ENCODE measurements at regions not wholly inside any gene's neighbourhood (a gene's known extent, or its start where the extent isn't known, plus 50 kb on each side); places are given as distances from the start of the nearest gene placed in this dataset.
"Not testable (repeated sequence)": the region's sequence is repeated elsewhere in the genome, so short reads cannot be mapped to it uniquely, and the experiment has no call there.

DNA sequence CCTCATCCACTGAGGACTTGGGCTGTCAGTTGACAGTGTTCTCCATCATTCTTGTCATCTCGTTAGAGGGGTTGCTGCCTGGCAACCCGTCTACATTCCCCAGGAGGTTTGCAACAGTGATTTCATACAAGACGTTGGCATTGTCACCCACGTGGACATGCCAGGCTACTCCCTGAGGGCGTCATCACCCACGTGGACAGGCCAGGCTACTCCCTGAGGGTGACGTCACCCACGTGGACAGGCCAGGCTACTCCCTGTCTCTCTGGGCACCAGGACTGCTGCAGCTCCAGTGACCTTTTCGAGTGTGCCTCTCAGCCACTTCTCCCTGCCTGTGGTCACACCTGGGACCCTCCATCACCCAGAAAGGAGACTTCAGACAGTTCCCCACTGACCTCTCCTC, 212.1 kb upstream of the NUPR2 start:
- H3K36me3 ChIP-seq; H3K27me3 ChIP-seq (ENCODE audit: insufficient read depth, low read depth, severe bottlenecking); H3K27ac ChIP-seq; H3K9me3 ChIP-seq (ENCODE audit: severe bottlenecking); DNase-seq; H3K4me3 ChIP-seq (ENCODE audit: low read depth, low read length): not testable (repeated sequence)

DNA sequence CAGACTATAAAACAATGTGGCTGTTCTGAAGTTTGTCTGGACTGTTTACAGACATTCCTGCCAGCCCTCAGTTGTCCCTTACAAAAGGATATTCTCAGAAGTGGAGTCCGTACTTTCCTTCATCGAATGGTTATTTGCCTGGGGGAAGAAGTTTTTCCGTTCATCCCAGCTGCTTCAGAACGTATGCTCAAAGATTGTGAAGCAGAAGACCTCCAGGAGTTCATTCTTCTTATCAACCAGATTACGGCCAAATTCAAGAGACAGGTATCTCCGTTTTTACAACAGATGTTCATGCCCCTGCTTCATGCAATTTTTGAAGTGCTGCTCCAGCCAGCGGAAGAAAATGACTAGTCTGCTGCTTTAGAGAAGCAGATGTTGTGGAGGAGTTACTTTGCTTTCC, 174.3 kb upstream of the NUPR2 start:
- TF ChIP-seq, protein P1, sequence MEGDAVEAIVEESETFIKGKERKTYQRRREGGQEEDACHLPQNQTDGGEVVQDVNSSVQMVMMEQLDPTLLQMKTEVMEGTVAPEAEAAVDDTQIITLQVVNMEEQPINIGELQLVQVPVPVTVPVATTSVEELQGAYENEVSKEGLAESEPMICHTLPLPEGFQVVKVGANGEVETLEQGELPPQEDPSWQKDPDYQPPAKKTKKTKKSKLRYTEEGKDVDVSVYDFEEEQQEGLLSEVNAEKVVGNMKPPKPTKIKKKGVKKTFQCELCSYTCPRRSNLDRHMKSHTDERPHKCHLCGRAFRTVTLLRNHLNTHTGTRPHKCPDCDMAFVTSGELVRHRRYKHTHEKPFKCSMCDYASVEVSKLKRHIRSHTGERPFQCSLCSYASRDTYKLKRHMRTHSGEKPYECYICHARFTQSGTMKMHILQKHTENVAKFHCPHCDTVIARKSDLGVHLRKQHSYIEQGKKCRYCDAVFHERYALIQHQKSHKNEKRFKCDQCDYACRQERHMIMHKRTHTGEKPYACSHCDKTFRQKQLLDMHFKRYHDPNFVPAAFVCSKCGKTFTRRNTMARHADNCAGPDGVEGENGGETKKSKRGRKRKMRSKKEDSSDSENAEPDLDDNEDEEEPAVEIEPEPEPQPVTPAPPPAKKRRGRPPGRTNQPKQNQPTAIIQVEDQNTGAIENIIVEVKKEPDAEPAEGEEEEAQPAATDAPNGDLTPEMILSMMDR (IDR thresholded peaks at IDR 0.05; ENCODE audit: low read depth, low read length): no peak
- H3K36me3 ChIP-seq: no peaks in the 10 kb centered on the region
- H3K9me3 ChIP-seq (ENCODE audit: severe bottlenecking): peaks cover 2% of the 10 kb centered on the region
- no peak for DNase-seq
- H3K27me3 ChIP-seq (ENCODE audit: insufficient read depth, low read depth, severe bottlenecking): peaks cover 13% of the 10 kb centered on the region
- H3K4me3 ChIP-seq (ENCODE audit: low read depth, low read length): no peak overlapping the region
- H3K27ac ChIP-seq: no peak overlapping the region

DNA sequence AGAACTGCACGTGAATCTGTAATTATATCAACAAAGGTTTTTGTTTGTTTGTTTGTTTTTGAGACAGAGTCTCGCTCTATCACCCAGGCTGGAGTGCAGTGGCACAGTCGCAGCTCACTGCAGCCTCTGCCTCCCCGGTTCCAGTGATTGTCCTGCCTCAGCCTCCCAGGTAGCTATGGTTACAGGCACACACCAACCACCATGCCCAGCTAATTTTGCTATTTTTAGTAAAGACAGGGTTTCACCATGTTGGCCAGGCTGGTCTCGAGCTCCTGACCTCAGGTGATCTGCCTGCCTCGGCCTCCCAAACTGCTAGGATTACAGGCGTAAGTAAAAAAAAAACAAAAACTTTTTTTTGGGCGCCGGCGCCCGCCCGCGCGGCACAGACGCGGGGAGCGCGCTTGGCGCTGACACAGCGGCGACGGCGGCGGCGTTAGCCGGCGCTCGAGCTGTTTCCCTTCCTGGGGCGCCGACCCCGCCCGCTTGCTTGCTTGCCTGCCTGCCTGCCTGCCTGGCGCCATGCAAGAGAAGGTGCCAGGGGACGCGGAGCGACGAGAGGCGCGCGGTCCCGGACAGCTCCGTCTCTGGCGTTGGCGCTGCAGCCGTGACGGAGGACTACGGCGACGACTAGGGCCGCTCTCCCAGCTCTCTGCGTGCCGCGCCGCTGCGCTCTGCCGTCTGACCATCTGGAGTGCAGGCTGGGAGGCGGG, 171.4 kb upstream of the NUPR2 start:
- DNase-seq: peak; percentile 20
- H3K4me3 ChIP-seq (ENCODE audit: low read depth, low read length): peak overlapping the region; percentile 33
- no peaks in the 10 kb centered on the region for H3K36me3 ChIP-seq
- TF ChIP-seq, protein P1 (IDR thresholded peaks at IDR 0.05; ENCODE audit: low read depth, low read length): no peak
- peaks cover 11% of the 10 kb centered on the region for H3K27me3 ChIP-seq (ENCODE audit: insufficient read depth, low read depth, severe bottlenecking)
- H3K9me3 ChIP-seq (ENCODE audit: severe bottlenecking): no peaks in the 10 kb centered on the region
- H3K27ac ChIP-seq: no peak overlapping the region

DNA sequence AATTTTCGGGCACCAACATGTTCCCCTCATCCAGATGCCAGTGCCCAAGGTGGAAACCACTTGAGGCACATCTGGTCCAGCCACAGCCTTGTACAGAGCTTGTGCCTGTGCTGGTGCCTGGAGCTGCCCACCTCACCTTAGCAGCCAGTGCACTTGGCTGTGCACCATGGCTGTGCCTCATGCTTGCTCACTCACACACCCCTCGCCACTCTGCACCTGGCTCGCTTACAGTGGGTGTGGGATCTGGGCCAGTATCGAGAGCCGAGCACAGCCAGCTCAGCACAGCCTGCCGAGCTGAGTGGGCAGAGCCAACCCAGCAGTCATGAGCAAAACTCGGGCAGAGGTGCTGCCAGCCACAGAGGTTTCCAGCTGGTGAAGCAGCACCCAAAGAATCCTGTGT, 139.9 kb upstream of the NUPR2 start:
- H3K27me3 ChIP-seq (ENCODE audit: insufficient read depth, low read depth, severe bottlenecking): peaks cover 12% of the 10 kb centered on the region
- no peak overlapping the region for H3K4me3 ChIP-seq (ENCODE audit: low read depth, low read length)
- no peak overlapping the region for H3K27ac ChIP-seq
- no peaks in the 10 kb centered on the region for H3K36me3 ChIP-seq
- H3K9me3 ChIP-seq (ENCODE audit: severe bottlenecking): peaks cover 3% of the 10 kb centered on the region
- TF ChIP-seq, protein P1 (IDR thresholded peaks at IDR 0.05; ENCODE audit: low read depth, low read length): no peak
- no peak for DNase-seq

DNA sequence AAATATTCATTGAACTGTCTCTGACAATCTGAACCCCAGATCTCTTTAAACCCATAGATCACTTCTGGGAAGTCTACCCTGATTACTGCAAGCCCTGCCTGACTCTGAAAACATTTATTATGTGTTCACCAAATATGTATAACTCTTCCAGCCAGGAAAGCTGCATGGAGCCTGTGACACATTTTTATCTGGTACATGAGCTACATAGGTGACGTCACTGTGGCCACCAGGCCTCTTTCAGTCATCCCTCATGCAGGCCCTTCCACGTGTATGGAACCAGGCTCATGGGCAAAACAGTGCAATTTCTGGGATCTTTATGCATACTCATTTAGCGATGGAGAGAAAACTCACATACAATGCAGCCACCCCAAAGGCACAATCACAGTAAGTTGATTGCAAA, 133.9 kb upstream of the NUPR2 start:
- DNase-seq: no peak
- TF ChIP-seq, protein P1 (IDR thresholded peaks at IDR 0.05; ENCODE audit: low read depth, low read length): no peak
- H3K36me3 ChIP-seq: no peaks in the 10 kb centered on the region
- H3K27ac ChIP-seq: no peak overlapping the region
- peaks cover 11% of the 10 kb centered on the region for H3K27me3 ChIP-seq (ENCODE audit: insufficient read depth, low read depth, severe bottlenecking)
- no peak overlapping the region for H3K4me3 ChIP-seq (ENCODE audit: low read depth, low read length)
- no peaks in the 10 kb centered on the region for H3K9me3 ChIP-seq (ENCODE audit: severe bottlenecking)

DNA sequence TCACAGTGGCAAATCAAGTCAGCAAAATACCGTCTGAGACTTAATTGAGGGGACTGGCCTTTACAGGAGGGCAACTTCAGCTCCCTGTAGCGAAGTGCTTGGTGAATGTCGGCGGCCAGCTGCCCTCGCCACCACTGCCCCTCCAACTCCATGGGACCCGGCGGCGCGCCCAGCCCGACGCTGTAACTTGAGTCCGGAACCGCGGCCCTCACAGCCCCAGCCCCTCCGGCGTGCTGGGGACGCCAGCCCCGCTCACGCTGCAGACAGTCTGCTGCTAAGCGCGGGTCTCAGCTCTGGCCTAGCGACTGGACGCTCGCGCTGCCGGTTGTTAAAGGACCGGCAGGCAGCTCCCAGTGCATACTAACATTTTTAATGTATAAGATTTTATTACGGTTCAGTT, 113.4 kb upstream of the NUPR2 start:
- no peak overlapping the region for H3K27ac ChIP-seq
- no peaks in the 10 kb centered on the region for H3K36me3 ChIP-seq
- no peak for DNase-seq
- H3K9me3 ChIP-seq (ENCODE audit: severe bottlenecking): no peaks in the 10 kb centered on the region
- H3K4me3 ChIP-seq (ENCODE audit: low read depth, low read length): no peak overlapping the region
- TF ChIP-seq, protein P1 (IDR thresholded peaks at IDR 0.05; ENCODE audit: low read depth, low read length): no peak
- peaks cover 24% of the 10 kb centered on the region for H3K27me3 ChIP-seq (ENCODE audit: insufficient read depth, low read depth, severe bottlenecking)
